ENCODE measurements at regions not wholly inside any gene's neighbourhood (a gene's known extent, or its start where the extent isn't known, plus 50 kb on each side); places are given as distances from the start of the nearest gene placed in this dataset.

DNA sequence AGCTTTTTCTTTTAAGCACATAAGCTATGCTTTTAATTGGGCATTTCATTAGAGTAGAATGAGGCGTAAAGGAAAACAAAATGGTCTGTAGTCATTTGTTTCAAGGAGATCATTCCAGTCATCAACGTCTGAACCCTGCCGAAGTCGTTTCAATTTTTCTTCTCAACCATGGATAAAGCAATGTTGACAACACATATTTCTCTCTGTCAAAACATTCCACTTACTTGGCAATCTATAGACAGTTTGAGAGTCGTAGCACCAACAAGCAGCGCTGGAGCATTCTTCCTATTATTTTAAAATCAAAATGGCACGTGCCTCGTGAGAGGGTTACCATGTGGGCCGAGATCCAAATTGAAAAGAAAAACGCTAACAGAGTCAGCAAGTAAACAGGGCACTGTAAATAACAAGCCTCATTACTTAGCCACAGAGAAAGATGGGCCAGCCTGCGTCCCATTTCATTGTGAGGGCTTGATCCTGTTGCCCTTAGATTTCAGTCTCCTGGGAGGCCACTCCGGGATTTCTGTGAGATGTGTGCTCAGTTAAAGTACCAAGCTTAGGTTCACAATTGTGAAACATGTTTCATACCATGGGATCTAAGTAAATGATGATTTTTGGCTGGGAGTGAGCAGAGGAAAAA is 422.9 kb downstream of the DTWD2 start:
- no peak for DNase-seq (ENCODE audit: low read depth)
- no peak overlapping the region for H3K4me3 ChIP-seq (ENCODE audit: low read length)
- no peak for TF ChIP-seq CTCF (conservative IDR thresholded peaks at IDR 0.05; ENCODE audit: low read depth, low read length)

DNA sequence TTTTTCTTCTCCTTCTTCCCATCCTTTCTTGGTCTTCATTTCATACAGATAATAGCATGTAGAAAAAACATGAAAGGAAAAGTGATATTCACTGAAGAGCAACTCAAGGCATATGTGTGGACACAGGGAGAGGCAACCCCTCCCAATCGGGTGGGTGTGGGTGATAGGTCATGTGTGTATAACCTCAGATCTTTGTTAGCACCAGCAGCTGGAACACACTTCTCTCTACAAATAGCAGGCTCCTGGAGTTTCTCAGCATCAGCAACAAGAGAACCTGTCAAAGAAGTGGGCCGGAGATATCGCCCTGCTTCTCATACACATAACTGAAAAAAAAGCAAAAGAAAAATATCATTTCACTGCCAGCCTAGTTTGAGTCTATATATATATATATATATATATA is 426.4 kb downstream of the DTWD2 start:
- H3K4me3 ChIP-seq (ENCODE audit: low read length): no peak overlapping the region
- DNase-seq (ENCODE audit: low read depth): no peak
- no peak for TF ChIP-seq CTCF (conservative IDR thresholded peaks at IDR 0.05; ENCODE audit: low read depth, low read length)

DNA sequence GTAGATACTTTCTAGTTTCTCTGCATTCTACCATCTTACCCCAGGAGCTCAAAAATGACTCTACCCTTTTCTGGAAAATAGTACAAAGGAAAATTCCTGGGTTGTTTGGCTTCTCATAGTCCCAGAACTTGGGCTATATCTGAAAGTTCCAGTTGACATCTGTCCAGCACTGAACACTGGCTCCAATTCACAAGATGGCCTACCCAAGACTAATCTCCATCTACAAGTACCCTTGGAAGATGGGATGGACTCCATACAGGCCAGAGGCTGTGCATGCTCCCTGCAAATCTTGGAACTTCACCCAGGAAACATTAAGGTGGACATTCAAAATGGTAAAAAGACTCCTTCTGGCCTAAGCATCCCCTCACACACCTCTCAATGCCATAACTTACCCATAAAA is 427.1 kb downstream of the DTWD2 start:
- H3K4me3 ChIP-seq (ENCODE audit: low read length): no peak overlapping the region
- no peak for DNase-seq (ENCODE audit: low read depth)
- no peak for TF ChIP-seq CTCF (conservative IDR thresholded peaks at IDR 0.05; ENCODE audit: low read depth, low read length)

- DNase-seq (ENCODE audit: low read depth): no peak
- H3K4me3 ChIP-seq (ENCODE audit: low read length): no peak overlapping the region
- TF ChIP-seq CTCF (conservative IDR thresholded peaks at IDR 0.05; ENCODE audit: low read depth, low read length): no peak
Observed at GRCh38 chr5:118558871-118559270, 429.5 kb downstream of the DTWD2 start.

DNA sequence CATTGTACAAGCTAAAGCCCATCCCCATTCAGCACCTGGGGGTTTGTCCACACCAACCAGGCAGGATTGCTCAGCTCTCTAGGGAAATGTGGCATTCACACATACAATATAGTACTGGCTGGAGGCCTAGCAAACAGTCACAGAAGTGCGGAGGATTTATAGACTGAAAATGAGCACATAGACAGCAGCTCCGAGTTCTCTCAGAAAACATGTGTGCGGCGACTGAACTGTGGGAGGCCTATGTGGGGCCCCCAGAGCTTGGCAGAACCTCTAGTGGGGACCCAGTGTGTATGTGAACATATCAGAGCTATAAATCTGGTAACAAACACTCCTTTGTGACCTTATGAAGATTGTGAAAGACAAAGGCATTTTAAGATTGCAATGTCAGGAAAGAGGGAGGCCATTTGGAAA is 431.1 kb downstream of the DTWD2 start:
- no peak for DNase-seq (ENCODE audit: low read depth)
- TF ChIP-seq CTCF (conservative IDR thresholded peaks at IDR 0.05; ENCODE audit: low read depth, low read length): no peak
- H3K4me3 ChIP-seq (ENCODE audit: low read length): no peak overlapping the region

- no peak for TF ChIP-seq CTCF (conservative IDR thresholded peaks at IDR 0.05; ENCODE audit: low read depth, low read length)
- H3K4me3 ChIP-seq (ENCODE audit: low read length): no peak overlapping the region
- no peak for DNase-seq (ENCODE audit: low read depth)
Observed at GRCh38 chr5:118556792-118557191, 431.6 kb downstream of the DTWD2 start.

DNA sequence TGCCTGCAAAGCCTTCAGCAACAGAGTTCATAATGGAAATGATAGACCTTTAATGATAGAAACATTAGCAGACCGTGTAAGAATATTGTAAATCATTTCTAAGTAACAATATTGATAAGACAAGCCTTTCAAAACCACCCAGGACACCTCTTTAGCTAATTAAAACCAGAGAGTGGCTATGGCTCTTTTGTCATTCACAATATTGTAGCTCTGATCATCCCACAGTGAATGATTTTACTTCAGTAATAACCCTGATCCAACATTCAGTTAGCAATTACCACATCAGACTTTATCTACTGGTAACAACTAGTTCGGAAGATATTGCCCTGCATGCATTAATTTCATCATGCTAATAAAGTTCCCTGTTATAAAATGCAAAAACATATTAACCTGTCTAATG is 432.6 kb downstream of the DTWD2 start:
- H3K4me3 ChIP-seq (ENCODE audit: low read length): no peak overlapping the region
- no peak for DNase-seq (ENCODE audit: low read depth)
- TF ChIP-seq CTCF (conservative IDR thresholded peaks at IDR 0.05; ENCODE audit: low read depth, low read length): no peak
